ENCODE measurements at regions not wholly inside any gene's neighbourhood (a gene's known extent, or its start where the extent isn't known, plus 50 kb on each side); places are given as distances from the start of the nearest gene placed in this dataset.

GRCh38 chrX:43096830-43097229 is 318.9 kb upstream of the PPP1R2C start:
- Histone ChIP-seq H3K4me2 (no peak overlapping the region), H3K9me3 (ENCODE audit: insufficient read depth, low read depth) (no peaks in the 10 kb centered on the region), H3K27ac (no peak overlapping the region), H2AFZ (no peak overlapping the region), H3K79me2 (ENCODE audit: low read depth) (no peaks in the 10 kb centered on the region), H3K4me1 (replicated peaks; ENCODE audit: insufficient read depth) (no peaks in the 10 kb centered on the region), H4K20me1 (ENCODE audit: insufficient read depth) (no peaks in the 10 kb centered on the region), H3F3A (ENCODE audit: insufficient read depth, low read depth) (no peaks in the 10 kb centered on the region), H3K4me3 (no peak overlapping the region), H3K9me2 (ENCODE audit: insufficient read depth) (no peaks in the 10 kb centered on the region), H3K27me3 (ENCODE audit: insufficient read depth, low read depth) (no peaks in the 10 kb centered on the region), H3K36me3 (ENCODE audit: low read depth) (no peaks in the 10 kb centered on the region)
- TF ChIP-seq EZH2 (IDR thresholded peaks at IDR 0.05; ENCODE audit: low read depth) (no peak), CTCF (conservative IDR thresholded peaks at IDR 0.05) (no peak)
- intact Hi-C loops (cut with micrococcal nuclease; ENCODE audit: unreplicated experiment): no loop called here
- ChIA-PET POLR2A (ENCODE audit: unreplicated experiment) (no interaction called here), CTCF (no interaction called here)
- DNase-seq: no peak
- no TSS peak for BruUV-seq (replicated peaks)

- Histone ChIP-seq H2AFZ (no peak overlapping the region), H3K9me3 (ENCODE audit: insufficient read depth, low read depth) (no peaks in the 10 kb centered on the region), H3K4me1 (replicated peaks; ENCODE audit: insufficient read depth) (no peaks in the 10 kb centered on the region), H3K27me3 (ENCODE audit: insufficient read depth, low read depth) (no peaks in the 10 kb centered on the region), H3K36me3 (ENCODE audit: low read depth) (no peaks in the 10 kb centered on the region), H4K20me1 (ENCODE audit: insufficient read depth) (no peaks in the 10 kb centered on the region), H3K4me2 (no peak overlapping the region), H3F3A (ENCODE audit: insufficient read depth, low read depth) (no peaks in the 10 kb centered on the region), H3K9me2 (ENCODE audit: insufficient read depth) (no peaks in the 10 kb centered on the region), H3K4me3 (no peak overlapping the region), H3K79me2 (ENCODE audit: low read depth) (no peaks in the 10 kb centered on the region), H3K27ac (no peak overlapping the region)
- CTCF ChIA-PET: no interaction called here
- BruUV-seq (replicated peaks): no TSS peak
- TF ChIP-seq EZH2 (IDR thresholded peaks at IDR 0.05; ENCODE audit: low read depth): no peak
- TF ChIP-seq CTCF (conservative IDR thresholded peaks at IDR 0.05): no peak
- DNase-seq: no peak
- POLR2A ChIA-PET (ENCODE audit: unreplicated experiment): no interaction called here
- intact Hi-C loops (cut with micrococcal nuclease; ENCODE audit: unreplicated experiment): no loop called here
These were observed 328.0 kb upstream of the PPP1R2C start for GRCh38 chrX:43106009-43106408.

DNA sequence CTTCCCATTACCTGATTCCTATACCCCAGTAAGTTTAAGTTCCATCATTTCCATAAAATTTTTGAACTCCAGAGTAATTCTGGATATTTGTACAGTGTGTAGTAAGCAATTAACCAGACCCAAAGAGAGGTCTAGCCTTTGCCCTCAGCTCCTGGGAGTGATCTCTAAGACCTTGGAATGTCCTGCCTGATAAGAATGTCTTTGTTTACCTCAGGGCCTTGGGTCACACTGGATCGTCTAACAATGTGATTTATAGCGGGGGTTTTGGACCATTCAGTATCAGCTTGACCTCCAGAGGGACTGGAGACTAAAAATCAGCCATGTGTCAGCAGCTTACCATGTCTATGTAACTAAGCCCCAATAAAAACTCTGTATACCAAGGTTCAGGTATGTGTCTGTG is 330.9 kb upstream of the PPP1R2C start:
- ChIA-PET CTCF (no interaction called here), POLR2A (ENCODE audit: unreplicated experiment) (no interaction called here)
- Histone ChIP-seq H4K20me1 (ENCODE audit: insufficient read depth) (no peaks in the 10 kb centered on the region), H3K27me3 (ENCODE audit: insufficient read depth, low read depth) (no peaks in the 10 kb centered on the region), H3K79me2 (ENCODE audit: low read depth) (no peaks in the 10 kb centered on the region), H3F3A (ENCODE audit: insufficient read depth, low read depth) (no peaks in the 10 kb centered on the region), H2AFZ (no peak overlapping the region), H3K9me3 (ENCODE audit: insufficient read depth, low read depth) (no peaks in the 10 kb centered on the region), H3K9me2 (ENCODE audit: insufficient read depth) (no peaks in the 10 kb centered on the region), H3K27ac (no peak overlapping the region), H3K4me2 (no peak overlapping the region), H3K4me3 (no peak overlapping the region), H3K4me1 (replicated peaks; ENCODE audit: insufficient read depth) (no peaks in the 10 kb centered on the region), H3K36me3 (ENCODE audit: low read depth) (no peaks in the 10 kb centered on the region)
- no peak for DNase-seq
- intact Hi-C loops (cut with micrococcal nuclease; ENCODE audit: unreplicated experiment): no loop called here
- TF ChIP-seq EZH2 (IDR thresholded peaks at IDR 0.05; ENCODE audit: low read depth) (no peak), CTCF (conservative IDR thresholded peaks at IDR 0.05) (no peak)
- no TSS peak for BruUV-seq (replicated peaks)
